Liver (tissue), 3 donors: ENCODE measurements at regions not wholly inside any gene's neighbourhood (a gene's known extent, or its start where the extent isn't known, plus 50 kb on each side); places are given as distances from the start of the nearest gene placed in this dataset.
"Not testable (repeated sequence)": the region's sequence is repeated elsewhere in the genome, so short reads cannot be mapped to it uniquely, and the experiment has no call there.

Experiments
- GABPA ChIP-seq, 2 donors: IDR thresholded peaks in 1 of 2; conservative IDR thresholded peaks in 1 of 2; 2 replicates each; pipeline ENCODE4 v1.6.1; 2016; ENCODE audit warnings: antibody characterized with exemption in 2 of 2, mild to moderate bottlenecking in 1 of 2, moderate library complexity in 1 of 2
- JUND ChIP-seq, 2 donors: IDR thresholded peaks; 2 replicates each; pipeline ENCODE4 v1.6.1; 2016; ENCODE audit warnings: antibody characterized with exemption in 2 of 2
- NR2F2 ChIP-seq: IDR thresholded peaks from 2 replicates; pipeline ENCODE4 v1.6.1; 2016; ENCODE audit warnings: antibody characterized with exemption
- RAD21 ChIP-seq, 2 donors: IDR thresholded peaks; 2 replicates each; pipeline ENCODE4 v1.6.1; 2016; ENCODE audit warnings: antibody characterized with exemption in 2 of 2, mild to moderate bottlenecking in 2 of 2
- REST ChIP-seq: IDR thresholded peaks from 2 replicates; pipeline ENCODE4 v1.6.1; 2016; ENCODE audit warnings: antibody characterized with exemption, mild to moderate bottlenecking
- RXRA ChIP-seq, 2 donors: IDR thresholded peaks; 2 replicates each; pipeline ENCODE4 v1.6.1; 2017 to 2018; ENCODE audit warnings: antibody characterized with exemption in 2 of 2, mild to moderate bottlenecking in 1 of 2
- TAF1 ChIP-seq: conservative IDR thresholded peaks from 2 replicates; pipeline ENCODE4 v1.6.1; 2016; ENCODE audit warnings: antibody characterized with exemption, mild to moderate bottlenecking
- YY1 ChIP-seq: IDR thresholded peaks from 2 replicates; pipeline ENCODE4 v1.6.1; 2016; ENCODE audit warnings: antibody characterized with exemption, mild to moderate bottlenecking
- ZBTB33 ChIP-seq: IDR thresholded peaks from 2 replicates; pipeline ENCODE4 v1.6.1; 2016; ENCODE audit warnings: antibody characterized with exemption
- TF ChIP-seq, protein P1 (sequence below): fragments of 150-350 bp; IDR thresholded peaks from 2 replicates; pipeline ENCODE4 v1.5.1; 2017; ENCODE audit warnings: improper control_type of control experiment, low read depth, low read length; ENCODE audit not compliant: missing input control
- TF ChIP-seq, protein P2 (sequence below): IDR thresholded peaks from 2 replicates; pipeline ENCODE4 v1.6.1; 2016; ENCODE audit warnings: antibody characterized with exemption
- donor health status: healthy.
- donor health status: healthy.

GRCh38 chr21:28682884-28683283 lies 309.8 kb downstream of the LTN1 start:
- TF ChIP-seq, protein P1, sequence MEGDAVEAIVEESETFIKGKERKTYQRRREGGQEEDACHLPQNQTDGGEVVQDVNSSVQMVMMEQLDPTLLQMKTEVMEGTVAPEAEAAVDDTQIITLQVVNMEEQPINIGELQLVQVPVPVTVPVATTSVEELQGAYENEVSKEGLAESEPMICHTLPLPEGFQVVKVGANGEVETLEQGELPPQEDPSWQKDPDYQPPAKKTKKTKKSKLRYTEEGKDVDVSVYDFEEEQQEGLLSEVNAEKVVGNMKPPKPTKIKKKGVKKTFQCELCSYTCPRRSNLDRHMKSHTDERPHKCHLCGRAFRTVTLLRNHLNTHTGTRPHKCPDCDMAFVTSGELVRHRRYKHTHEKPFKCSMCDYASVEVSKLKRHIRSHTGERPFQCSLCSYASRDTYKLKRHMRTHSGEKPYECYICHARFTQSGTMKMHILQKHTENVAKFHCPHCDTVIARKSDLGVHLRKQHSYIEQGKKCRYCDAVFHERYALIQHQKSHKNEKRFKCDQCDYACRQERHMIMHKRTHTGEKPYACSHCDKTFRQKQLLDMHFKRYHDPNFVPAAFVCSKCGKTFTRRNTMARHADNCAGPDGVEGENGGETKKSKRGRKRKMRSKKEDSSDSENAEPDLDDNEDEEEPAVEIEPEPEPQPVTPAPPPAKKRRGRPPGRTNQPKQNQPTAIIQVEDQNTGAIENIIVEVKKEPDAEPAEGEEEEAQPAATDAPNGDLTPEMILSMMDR = not testable (repeated sequence)
- TF ChIP-seq, protein P2, sequence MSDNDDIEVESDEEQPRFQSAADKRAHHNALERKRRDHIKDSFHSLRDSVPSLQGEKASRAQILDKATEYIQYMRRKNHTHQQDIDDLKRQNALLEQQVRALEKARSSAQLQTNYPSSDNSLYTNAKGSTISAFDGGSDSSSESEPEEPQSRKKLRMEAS = not testable (repeated sequence)
- not testable (repeated sequence) for TF ChIP-seq YY1; RAD21 (IDR thresholded peaks at IDR 0.05); RXRA (IDR thresholded peaks at IDR 0.05); NR2F2; TAF1; ZBTB33; REST; GABPA (IDR thresholded peaks at IDR 0.05 in 1 of 2, conservative IDR thresholded peaks at IDR 0.05 in 1 of 2); JUND (IDR thresholded peaks at IDR 0.05)
